RWPE2 (cell line): ENCODE measurements at regions not wholly inside any gene's neighbourhood (a gene's known extent, or its start where the extent isn't known, plus 50 kb on each side); places are given as distances from the start of the nearest gene placed in this dataset.

Experiments
- ATAC-seq: fragments of 200-7000 bp; cut with Tn5 transposase; 3 replicates; pipeline ENCODE4 v1.9.1; 2021; ENCODE audit warnings: low read depth
- DNase-seq: peaks from one replicate; pipeline ENCODE4 v3.0.0-alpha.2; 2020; ENCODE audit warnings: low spot score
- H3K27ac ChIP-seq: fragments of 450-650 bp; 2 replicates; pipeline ENCODE4 v1.5.1; 2017; ENCODE audit warnings: mild to moderate bottlenecking; ENCODE audit not compliant: poor library complexity, severe bottlenecking
- H3K27me3 ChIP-seq: fragments of 250-450 bp; sonication (Bioruptor Pico); 2 replicates; pipeline ENCODE4 v1.5.1; 2021; ENCODE audit warnings: mild to moderate bottlenecking, moderate library complexity; ENCODE audit not compliant: insufficient read depth, poor library complexity, severe bottlenecking
- H3K36me3 ChIP-seq: fragments of 250-450 bp; sonication (Bioruptor Pico); 2 replicates; pipeline ENCODE4 v1.5.1; 2020; ENCODE audit warnings: low read depth, mild to moderate bottlenecking, moderate library complexity
- H3K4me1 ChIP-seq: fragments of 250-450 bp; sonication (Bioruptor Pico); 2 replicates; pipeline ENCODE4 v1.5.1; 2021; ENCODE audit warnings: mild to moderate bottlenecking, moderate library complexity; ENCODE audit not compliant: insufficient read depth, poor library complexity, severe bottlenecking
- H3K4me3 ChIP-seq: fragments of 250-450 bp; sonication (Bioruptor Pico); 2 replicates; pipeline ENCODE4 v1.5.1; 2021; ENCODE audit warnings: mild to moderate bottlenecking, moderate library complexity; ENCODE audit not compliant: severe bottlenecking
- H3K9me3 ChIP-seq: fragments of 250-450 bp; sonication (Bioruptor Pico); 2 replicates; pipeline ENCODE4 v1.5.1; 2021; ENCODE audit warnings: mild to moderate bottlenecking, moderate library complexity; ENCODE audit not compliant: severe bottlenecking
- TF ChIP-seq, protein P1 (sequence below): fragments of 450-650 bp; IDR thresholded peaks from one replicate; pipeline ENCODE4 v1.5.1; 2017; ENCODE audit warnings: mild to moderate bottlenecking, moderate library complexity; ENCODE audit not compliant: poor library complexity, severe bottlenecking

DNA sequence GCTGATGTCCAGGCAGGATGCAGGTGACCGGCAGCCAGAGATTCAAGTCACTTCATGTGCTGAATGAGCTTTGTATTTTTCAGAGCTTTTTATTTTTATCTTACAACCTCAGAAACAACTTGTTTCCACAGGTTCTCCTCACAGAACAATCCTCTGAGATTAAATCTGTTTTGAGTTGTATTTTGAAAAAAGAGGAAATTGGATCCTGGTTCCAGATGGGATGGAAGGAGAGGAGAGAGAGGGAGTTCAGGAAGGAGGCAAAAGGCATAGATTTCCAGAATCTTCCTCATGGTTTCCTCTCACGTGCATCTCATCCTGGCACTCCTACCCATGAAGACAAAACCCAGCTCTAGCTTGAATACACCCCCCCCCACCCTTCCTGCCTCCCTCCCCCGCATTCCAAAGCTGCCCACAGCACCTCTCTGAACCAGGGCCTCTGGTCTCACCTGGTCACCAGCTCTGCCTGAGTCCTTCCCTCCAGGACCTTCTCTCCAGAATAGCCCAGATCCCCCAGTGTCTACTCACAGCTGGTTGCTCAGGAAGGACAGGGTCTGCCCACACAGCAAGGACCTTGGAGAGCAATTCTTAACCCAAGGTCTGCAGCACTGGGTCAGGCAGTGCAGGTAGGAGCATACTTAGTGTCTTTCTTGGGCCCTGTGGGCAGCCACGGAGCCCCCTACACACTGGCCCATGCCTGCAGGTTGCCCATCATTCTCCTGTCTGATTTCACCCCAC is 104.7 kb downstream of the ZFP36L2 start:
- H3K9me3 ChIP-seq: peaks cover 10% of the 10 kb centered on the region
- H3K27ac ChIP-seq: no peak overlapping the region
- TF ChIP-seq, protein P1, sequence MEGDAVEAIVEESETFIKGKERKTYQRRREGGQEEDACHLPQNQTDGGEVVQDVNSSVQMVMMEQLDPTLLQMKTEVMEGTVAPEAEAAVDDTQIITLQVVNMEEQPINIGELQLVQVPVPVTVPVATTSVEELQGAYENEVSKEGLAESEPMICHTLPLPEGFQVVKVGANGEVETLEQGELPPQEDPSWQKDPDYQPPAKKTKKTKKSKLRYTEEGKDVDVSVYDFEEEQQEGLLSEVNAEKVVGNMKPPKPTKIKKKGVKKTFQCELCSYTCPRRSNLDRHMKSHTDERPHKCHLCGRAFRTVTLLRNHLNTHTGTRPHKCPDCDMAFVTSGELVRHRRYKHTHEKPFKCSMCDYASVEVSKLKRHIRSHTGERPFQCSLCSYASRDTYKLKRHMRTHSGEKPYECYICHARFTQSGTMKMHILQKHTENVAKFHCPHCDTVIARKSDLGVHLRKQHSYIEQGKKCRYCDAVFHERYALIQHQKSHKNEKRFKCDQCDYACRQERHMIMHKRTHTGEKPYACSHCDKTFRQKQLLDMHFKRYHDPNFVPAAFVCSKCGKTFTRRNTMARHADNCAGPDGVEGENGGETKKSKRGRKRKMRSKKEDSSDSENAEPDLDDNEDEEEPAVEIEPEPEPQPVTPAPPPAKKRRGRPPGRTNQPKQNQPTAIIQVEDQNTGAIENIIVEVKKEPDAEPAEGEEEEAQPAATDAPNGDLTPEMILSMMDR: no peak
- H3K36me3 ChIP-seq: no peaks in the 10 kb centered on the region
- no peaks in the 10 kb centered on the region for H3K27me3 ChIP-seq
- H3K4me1 ChIP-seq: no peaks in the 10 kb centered on the region
- no peak overlapping the region for H3K4me3 ChIP-seq
- DNase-seq (peak; percentile 15), ATAC-seq (peak; percentile 14; the same call in 1 of the 3 replicates)

DNA sequence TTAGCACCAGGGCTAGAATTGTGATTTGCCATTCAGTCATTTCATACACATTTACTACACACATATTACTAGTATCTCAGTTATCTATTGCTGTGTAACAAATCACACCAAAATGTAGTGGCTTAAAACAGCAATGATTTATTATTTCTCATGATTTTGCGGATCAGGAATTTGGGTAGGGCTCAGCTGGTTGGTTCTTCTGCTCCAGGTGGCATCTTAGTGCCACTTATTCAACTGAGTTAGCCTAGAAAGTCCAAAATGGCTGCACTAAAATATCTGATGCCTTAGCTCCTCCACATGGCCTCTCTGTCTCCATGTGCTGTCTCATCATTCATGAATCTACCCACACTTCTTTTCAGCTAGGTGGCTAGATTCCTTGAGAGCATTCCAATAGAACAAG is 107.1 kb downstream of the ZFP36L2 start:
- no peaks in the 10 kb centered on the region for H3K4me1 ChIP-seq
- TF ChIP-seq, protein P1: no peak
- no peaks in the 10 kb centered on the region for H3K36me3 ChIP-seq
- no peak for DNase-seq
- ATAC-seq: no peak
- no peak overlapping the region for H3K4me3 ChIP-seq
- H3K27me3 ChIP-seq: no peaks in the 10 kb centered on the region
- no peak overlapping the region for H3K27ac ChIP-seq
- H3K9me3 ChIP-seq: peaks cover 10% of the 10 kb centered on the region

DNA sequence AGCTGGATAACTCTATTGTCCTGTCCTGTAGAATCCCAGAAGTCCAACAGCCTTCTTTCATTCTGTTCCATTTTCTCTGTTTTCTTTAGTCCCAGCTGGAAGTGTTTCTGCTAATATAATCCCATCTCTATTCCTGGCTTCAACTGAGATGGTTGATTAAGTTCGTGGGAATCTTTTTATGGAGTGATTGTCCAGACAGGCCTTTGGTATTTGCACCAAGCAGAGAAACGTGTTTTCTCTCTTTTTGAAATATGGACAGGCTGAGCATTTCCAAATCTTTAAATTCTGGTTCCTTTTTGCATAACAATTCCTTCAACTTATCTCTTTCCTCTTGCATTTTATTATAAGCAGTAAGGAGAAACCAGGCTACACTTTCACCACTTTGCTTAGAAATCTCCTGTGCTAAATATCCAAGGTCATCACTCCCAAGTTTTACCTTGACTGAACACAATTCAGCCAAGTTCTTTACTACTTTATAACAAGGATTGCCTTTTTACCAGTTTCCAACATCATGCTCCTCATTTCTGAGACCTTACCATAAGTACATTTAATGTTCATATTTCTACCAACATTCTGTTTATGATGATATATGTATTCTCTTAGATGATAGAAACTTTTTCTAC is 108.8 kb downstream of the ZFP36L2 start:
- H3K4me3 ChIP-seq: no peak overlapping the region
- H3K27me3 ChIP-seq: no peaks in the 10 kb centered on the region
- H3K4me1 ChIP-seq: peaks cover 3% of the 10 kb centered on the region
- ATAC-seq (no peak), DNase-seq (no peak)
- no peaks in the 10 kb centered on the region for H3K36me3 ChIP-seq
- peaks cover 10% of the 10 kb centered on the region for H3K9me3 ChIP-seq
- TF ChIP-seq, protein P1: no peak
- peak overlapping the region; percentile 17 for H3K27ac ChIP-seq

DNA sequence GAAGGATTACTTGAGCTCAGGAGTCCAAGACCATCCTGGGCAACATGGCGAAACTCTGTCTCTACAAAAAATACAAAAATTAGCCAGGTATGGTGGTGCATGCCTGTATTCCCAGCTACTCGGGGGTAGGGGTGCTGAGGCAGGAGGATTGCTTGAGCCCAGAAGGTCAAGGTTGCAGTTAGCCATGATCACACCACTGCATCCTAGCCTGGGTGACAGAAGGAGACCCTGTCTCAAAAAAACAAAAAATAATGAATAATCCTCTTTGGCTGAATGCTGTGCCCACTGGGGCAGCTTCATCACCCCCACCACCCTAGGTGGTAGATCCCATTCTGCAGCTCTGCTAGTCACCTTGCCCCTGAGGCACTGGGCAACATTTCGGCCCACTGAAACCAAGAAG is 109.4 kb downstream of the ZFP36L2 start:
- Histone ChIP-seq H3K36me3 (no peaks in the 10 kb centered on the region), H3K4me3 (no peak overlapping the region), H3K27ac (peak overlapping the region; percentile 17), H3K4me1 (peaks cover 3% of the 10 kb centered on the region), H3K9me3 (peaks cover 10% of the 10 kb centered on the region), H3K27me3 (no peaks in the 10 kb centered on the region)
- TF ChIP-seq, protein P1: no peak
- ATAC-seq (no peak), DNase-seq (no peak)

DNA sequence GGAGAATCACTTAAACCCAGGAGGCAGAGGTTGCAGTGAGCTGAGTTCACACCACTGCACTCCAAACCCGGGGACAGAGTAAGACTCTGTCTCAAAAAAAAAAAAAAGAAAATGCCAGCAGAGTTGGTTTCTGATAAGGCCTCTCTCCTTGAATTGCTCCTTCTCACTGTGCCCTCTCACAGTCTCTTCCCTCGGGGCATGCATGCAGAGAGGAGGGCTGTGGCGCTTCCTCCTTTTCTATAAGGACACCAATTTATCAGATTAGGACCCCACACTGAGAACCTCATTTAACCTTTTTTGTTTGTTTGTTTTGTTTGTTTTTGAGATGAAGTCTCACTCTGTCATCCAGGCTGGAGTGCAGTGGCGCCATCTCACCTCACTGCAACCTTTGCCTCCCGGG is 110.5 kb downstream of the ZFP36L2 start:
- Histone ChIP-seq H3K27ac (no peak overlapping the region), H3K9me3 (peaks cover 10% of the 10 kb centered on the region), H3K27me3 (no peaks in the 10 kb centered on the region), H3K4me3 (no peak overlapping the region), H3K36me3 (no peaks in the 10 kb centered on the region), H3K4me1 (peaks cover 3% of the 10 kb centered on the region)
- no peak for DNase-seq
- no peak for ATAC-seq
- TF ChIP-seq, protein P1: no peak
